Daoy (cell line): ENCODE measurements at regions not wholly inside any gene's neighbourhood (a gene's known extent, or its start where the extent isn't known, plus 50 kb on each side); places are given as distances from the start of the nearest gene placed in this dataset.

ENCODE experiments used
- DNase-seq: peaks from one replicate; pipeline ENCODE4 v3.0.0-alpha.2; 2015; ENCODE audit warnings: low read depth

- DNase-seq: no peak
Observed at GRCh38 chr5:154107010-154107409, 68.2 kb downstream of the MFAP3 start.

DNA sequence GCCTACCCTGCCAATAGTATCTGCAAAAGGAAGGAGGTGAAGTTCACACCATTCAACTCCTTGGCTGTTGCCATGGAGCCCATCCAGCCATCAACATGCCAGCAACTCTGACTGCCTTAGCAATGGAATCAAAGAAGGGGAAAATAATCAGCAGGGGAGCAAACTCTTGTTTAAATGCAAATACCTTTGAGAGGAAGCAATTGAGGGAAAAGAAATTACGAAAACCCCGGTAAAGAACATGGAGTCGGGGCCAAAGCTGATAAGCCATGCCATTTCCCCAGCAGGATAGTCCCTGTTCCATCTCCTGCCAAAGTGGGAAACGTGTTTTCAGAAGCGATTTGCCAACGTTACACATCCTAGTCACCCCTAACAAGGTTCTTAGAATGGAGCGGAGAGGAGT, 69.0 kb downstream of the MFAP3 start:
- no peak for DNase-seq

DNA sequence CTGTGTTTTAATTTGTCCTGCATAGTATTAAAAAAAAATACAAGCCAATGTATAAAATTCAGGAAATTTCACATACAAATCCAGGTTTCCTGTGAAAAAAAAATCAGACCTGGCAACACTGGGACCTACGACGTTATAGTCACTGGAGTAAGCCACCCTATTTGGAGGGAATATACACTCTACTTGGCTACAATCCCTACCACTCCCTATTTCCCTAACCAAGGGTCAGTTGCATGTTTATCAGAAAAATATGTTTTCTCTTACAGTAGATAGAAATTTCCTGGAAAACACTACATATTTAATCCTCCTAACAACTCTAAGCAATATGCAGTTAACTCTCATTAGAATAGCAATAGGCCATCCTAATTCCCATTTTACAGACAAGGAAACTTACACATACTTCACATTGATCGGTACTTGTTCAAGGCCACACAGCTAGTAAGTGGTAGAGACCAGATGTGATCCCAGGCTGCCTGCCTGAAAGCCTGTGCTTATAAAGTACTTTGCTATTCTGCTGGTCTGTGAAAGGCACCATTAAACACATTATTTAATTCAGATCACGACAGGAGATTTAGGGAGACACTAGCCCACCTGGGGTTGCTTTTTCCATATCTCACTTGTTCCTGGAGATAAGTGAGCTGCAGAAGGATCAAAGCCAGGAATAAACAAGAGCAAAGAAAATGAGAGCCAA, 70.8 kb downstream of the MFAP3 start:
- DNase-seq: no peak

- DNase-seq: no peak
Observed at GRCh38 chr5:154110107-154110453, 71.3 kb downstream of the MFAP3 start.

- peak; percentile 25 for DNase-seq
Observed at GRCh38 chr5:154110716-154111115, 71.9 kb downstream of the MFAP3 start.

GRCh38 chr5:154111214-154111613, 72.4 kb downstream of the MFAP3 start:
- DNase-seq: no peak

GRCh38 chr5:154112255-154112654, 73.5 kb downstream of the MFAP3 start:
- no peak for DNase-seq

- DNase-seq: no peak
Observed at GRCh38 chr5:154115291-154115690, 75.2 kb upstream of the GALNT10 start.

GRCh38 chr5:154117050-154117449, 73.5 kb upstream of the GALNT10 start:
- DNase-seq: no peak

DNA sequence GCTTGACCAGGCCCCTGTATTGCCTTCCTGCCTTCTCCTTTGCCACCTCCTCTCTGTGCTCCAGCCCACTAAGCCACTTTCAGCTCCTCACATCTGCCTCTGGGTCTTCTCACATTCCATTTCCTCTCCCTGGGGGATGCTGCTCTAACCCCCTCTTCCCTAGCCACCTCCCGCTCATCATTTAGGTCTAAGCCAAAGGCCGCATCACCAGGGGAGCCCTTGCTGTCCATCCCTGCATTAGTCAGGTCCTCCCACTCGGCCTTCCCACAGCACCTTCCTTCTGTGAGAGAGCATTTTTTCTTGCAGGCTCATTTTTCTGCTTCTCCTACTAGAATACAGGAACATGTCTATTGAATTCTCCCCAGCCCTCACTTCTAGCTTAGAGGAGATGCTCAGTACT, 72.6 kb upstream of the GALNT10 start:
- DNase-seq: peak; percentile 15

DNA sequence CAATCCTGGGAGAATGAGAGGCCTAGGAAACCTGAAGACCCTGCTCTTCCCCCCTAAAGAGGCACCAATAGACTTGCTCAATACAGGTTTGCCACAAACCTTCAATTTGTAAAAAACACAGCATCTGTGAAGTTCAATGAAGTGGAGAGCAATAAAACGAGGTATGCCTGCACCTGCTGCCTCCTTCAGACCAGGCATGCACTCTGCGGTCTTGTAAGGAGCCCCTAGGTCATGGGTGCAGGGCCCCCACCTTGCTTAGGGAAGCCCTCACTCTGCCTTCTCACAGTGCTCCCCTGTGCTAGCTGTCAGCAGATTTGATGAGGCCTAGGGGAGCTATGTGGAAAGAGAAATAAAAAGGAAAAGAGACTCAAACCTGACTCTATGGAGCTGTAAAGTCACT, 72.1 kb upstream of the GALNT10 start:
- no peak for DNase-seq

DNA sequence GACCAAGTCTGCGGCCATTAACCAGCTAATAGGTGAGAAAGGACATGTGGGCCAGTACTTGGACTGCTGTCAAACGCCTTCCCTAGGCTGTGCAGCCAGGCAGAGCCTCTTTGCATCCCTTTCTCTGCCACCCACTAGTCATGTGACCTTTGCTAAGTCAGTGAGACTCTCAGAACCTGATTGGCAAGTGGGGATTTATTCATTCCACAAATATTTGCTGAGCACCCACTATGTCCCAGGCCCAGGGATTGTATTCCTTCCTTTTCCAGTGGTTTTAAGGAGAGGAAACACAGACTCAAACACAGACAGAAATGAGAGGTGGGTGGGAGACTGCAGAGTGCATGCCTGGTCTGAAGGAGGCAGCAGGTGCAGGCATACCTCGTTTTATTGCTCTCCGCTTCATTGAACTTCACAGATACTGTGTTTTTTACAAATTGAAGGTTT, 71.6 kb upstream of the GALNT10 start:
- DNase-seq: peak; percentile 37

- DNase-seq: no peak
Observed at GRCh38 chr5:154129013-154129412, 61.5 kb upstream of the GALNT10 start.

GRCh38 chr5:154129921-154130320, 60.6 kb upstream of the GALNT10 start:
- no peak for DNase-seq

DNA sequence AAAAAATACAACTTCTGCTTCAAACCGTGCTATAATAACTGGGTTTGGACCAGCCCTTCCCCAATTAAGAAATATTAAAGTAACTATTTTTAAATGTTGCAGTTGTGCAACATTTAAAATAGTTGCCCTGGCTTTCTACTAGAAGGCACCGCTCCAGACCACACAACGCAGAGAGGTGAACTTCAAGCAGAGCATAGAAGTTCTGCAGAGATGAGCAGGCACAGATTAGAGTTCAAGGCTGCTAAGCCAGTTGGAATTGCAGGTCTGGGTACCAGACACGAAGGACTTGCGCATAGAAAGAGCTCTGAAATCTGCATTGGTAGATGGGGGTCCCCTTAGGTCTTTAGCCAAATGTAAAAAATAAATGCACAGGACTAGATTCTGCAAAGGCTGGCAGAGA, 58.7 kb upstream of the GALNT10 start:
- DNase-seq: no peak

- no peak for DNase-seq
Observed at GRCh38 chr5:154132718-154133307, 57.7 kb upstream of the GALNT10 start.

DNA sequence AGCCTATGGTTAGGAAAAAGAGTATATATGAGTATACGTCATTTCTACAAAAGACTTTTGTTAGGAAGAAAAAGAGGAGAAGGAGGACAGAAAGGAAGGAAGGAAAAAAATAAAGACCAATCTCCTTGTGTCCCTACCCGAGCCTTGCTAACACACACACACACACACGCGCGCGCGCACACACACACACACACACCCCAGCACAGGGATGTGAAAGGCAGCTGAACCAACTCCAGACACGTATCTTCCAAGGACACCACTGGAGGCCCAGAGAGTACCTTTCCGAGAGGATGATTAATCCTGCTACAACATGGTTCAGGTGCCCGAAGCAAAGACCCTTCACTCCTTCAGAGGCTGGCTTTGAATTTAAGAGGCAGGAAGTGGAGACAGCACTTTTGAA, 56.9 kb upstream of the GALNT10 start:
- DNase-seq: no peak

DNA sequence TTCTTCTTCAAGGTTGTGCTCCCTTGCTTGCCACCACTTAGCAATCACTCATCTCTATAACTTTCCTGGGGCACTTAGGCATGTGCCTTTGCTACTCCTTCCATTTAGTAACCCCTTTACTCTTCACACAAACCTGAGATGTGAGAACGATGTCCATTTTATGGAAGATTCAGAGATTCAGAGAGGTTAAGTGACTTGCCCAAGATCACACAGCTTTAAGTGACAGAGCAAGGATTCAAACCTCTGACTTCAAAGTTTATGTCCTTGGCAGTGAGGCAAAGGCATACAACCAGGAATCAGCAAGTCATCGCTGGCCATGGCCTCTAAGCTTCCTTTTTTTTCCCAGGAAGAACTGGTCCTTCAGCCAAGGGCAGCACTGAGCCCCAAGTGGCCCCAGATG, 56.0 kb upstream of the GALNT10 start:
- DNase-seq: no peak

DNA sequence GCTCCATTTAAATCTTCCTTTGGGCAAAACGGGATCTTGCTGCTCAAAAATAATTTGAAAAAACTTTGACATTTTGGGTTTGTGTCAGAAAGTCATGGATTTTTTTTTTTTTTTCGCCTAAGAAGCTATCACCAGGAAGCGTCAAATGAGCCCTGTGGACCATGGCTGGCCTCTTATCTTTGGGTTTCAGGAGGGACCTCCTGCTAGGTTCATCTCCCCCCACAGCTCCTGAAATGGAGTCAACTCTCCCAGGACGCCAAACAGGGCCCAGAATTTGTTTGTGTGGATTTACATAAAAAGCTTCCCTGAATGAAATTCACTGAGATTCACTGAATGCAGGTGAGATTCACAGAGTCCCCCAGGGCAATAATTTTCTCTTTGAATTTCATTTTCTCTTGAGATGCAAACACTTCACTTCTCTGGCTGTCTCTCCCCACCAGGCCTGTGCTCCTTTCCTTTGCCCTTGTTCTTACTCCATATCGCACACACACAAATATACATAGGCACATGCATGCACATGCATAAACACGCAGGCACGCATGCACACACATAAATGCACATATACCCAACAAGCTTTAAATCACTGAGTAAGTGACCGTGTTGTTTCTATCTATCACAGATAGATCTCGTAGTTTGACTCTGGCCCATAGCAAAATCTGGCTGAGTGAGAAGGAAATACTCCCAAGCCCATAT, 55.3 kb upstream of the GALNT10 start:
- DNase-seq: no peak

GRCh38 chr5:154136141-154136540, 54.4 kb upstream of the GALNT10 start:
- DNase-seq: no peak

GRCh38 chr5:154138701-154139100, 51.8 kb upstream of the GALNT10 start:
- DNase-seq: no peak

DNA sequence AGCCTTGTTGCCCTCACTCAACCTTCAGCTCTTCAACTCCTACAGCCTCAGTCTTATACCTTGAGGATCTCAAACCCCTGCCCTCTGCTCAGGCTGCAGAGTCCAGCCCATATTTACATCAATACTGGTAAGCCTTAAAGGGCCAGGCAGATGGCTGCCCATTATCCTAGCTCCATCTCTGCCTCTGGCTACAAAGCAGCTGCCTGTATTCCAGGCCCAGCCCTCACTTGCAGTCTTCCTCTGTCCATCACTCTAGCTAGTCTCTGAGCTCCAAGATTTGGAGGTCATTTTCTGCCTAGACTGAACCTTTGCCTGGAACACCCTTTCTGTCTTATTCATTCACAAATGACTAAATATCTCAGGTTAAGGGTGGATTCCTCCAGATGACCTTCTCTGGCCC, 50.2 kb upstream of the GALNT10 start:
- no peak for DNase-seq
